NCI-H2029 treated with DMSO at 0.1 percent for 48 hours (cell line): ENCODE measurements at regions not wholly inside any gene's neighbourhood (a gene's known extent, or its start where the extent isn't known, plus 50 kb on each side); places are given as distances from the start of the nearest gene placed in this dataset.
"Not testable (repeated sequence)": the region's sequence is repeated elsewhere in the genome, so short reads cannot be mapped to it uniquely, and the experiment has no call there.

Source experiments
- DNase-seq: peaks from one replicate; lab custom pipeline; 2025; lab: John Stamatoyannopoulos, UW

DNA sequence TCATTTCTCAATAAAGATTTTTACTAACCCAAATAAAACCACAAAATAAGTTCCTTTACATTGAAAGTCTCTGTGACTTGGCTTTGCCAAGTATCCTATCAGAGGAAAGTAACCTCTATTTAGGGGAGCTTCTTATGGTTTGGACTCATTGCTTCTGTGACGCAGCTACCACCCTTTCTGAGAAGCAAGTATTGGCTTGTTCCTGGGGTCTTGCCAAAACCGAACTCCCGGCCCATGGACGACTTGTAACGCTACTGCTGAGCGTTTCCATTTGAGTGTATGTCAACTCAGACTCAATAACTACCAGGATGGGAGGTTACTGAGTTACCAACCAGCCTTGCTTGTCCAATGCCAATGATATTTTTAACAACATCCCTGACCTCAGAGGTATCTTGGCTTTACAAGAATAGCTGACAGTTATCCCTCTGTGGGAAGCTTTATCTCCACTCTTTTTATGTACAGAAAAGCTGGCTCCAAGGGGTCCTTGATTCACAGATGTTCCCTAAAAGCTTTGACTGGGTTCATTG lies 911.9 kb downstream of the TTLL7 start:
- no peak for DNase-seq

DNA sequence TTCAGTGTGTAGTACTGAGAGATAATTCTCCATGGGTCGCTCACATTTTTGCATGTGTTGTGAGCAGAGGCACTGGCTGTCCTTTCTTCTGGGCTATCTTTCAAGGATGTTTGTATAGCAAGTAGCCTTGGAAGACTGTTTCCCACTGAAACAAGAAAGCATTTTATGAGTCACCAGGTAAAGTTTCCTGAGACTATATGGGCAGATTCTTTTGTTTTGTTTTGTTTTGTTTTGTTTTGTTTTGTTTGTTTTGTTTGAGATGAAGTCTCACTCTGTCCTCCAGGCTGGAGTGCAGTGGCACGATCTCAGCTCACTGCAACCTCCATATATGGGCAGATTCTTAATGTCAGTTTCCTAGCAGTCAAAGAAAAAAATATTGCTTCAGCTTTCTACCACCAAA lies 912.6 kb downstream of the TTLL7 start:
- DNase-seq = no peak

DNA sequence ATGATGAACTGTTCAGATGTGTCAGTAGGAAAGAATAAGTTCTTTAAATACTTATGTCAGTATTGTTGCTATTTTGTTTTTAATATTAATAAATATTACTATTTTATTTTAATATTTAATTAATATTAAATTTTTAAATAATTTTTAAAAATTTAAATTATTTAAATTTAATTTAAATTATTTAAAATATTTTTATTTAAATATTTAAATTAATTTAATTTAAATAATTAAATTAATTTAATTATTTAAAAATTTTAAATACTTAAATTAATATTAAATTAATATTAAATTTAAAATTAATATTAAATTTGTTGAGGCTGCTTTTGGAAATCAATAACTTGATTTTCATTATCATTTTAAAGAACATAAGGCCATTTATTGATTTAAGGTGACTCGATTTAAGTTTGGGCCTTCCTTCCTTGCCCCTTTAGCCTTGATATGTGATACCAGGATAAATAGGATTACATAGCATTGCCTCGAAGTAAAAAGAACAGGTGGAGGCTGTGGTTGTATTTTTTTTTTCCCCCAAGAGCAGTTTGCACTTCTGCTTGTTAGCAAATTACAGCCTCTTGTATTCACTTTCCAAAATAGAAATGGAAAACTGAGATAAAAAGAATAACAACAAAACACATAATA lies 915.2 kb downstream of the TTLL7 start:
- DNase-seq = no peak

DNA sequence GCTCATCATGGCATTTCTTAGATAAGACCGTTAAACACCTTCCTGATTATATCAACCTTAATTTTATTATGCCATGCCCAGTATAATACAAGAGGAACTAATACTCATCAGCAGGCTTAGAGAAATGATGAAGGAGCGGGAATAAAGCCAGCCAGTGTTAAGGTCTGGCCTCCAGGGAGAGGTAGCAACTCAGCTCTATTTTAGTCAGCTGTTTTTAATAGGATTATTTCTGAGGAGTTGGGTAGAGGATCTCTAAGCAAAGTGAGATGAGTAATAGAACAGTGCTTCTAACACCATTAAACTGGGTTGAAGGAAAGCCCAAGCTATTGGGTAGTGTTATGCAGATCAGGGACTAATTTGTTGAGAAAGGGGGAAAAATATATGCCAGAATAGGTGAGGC lies 921.5 kb downstream of the TTLL7 start:
- DNase-seq = no peak

DNA sequence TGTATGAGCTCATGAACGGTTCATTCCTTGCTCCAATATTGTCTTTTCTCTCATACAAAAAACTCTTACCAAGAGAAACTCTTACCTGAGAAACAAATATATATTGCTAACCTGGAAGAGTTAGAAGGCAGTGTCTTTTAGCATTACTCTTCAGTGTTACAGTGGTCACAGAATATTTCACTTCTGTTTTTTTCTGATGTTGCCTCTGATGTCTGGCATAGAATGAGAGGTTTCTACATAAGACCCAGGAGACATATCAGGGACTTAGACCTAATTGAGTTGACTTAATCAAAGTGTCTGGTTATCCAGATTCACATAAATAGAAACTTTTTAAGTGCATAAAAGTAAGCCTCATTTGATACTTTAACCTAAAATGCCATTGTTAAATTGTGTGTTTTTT lies 923.8 kb downstream of the TTLL7 start:
- no peak for DNase-seq

DNA sequence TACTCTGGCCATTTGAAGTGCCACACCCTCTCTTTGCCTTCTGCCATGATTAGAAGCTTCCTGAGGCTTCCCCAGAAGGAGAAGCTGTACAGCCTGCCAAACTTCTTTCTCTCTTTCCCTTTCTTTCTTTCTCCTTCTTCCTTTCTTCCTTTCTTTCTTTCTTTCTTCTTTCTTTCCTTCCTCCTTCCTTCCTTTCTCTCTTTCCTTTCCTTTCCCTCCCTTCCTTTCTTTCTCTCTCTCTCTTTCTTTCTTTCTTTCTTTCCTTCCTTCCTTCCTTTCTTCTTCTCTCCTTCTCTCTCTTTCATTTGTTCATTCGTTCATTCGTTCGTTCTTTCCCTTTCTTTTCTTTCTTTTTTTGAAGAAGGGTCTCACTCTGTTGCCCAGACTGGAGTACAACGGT lies 931.0 kb downstream of the TTLL7 start:
- DNase-seq = no peak

DNA sequence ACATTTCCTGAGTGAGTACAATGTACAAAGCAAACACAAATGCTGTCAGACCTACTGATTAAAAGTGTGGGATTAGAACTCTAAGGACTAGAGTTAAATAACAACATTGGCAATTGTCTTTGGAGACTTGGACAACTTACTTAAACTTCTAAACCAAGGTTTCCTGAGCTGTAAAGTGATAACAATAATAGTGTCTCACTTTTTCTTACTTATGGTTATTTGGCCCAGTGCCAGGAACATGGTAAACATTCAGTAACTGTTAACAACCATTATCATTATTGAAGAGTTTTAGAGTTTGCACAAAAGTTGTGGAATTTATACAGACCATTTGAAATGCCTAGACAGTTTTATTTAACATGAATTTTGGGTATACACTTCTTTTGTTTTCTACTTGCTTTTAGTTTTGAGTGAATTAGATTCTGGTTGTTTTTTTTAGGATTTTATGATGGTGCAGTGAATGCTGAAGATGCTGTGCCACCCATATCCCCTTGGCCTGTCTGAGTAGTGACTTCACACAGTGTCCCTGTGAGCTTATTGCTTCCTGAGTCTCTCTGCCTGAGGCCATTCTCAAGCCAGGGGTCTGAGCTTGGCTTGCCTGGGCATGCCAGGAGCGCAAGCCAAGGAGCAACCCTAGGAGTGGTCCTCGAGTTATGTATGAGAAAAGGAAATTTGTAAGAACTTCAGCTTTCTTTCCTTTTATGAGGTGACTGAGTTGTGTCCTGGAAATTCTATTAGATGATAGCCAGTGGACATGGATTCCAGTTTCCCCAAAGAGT lies 932.8 kb downstream of the TTLL7 start:
- no peak for DNase-seq

DNA sequence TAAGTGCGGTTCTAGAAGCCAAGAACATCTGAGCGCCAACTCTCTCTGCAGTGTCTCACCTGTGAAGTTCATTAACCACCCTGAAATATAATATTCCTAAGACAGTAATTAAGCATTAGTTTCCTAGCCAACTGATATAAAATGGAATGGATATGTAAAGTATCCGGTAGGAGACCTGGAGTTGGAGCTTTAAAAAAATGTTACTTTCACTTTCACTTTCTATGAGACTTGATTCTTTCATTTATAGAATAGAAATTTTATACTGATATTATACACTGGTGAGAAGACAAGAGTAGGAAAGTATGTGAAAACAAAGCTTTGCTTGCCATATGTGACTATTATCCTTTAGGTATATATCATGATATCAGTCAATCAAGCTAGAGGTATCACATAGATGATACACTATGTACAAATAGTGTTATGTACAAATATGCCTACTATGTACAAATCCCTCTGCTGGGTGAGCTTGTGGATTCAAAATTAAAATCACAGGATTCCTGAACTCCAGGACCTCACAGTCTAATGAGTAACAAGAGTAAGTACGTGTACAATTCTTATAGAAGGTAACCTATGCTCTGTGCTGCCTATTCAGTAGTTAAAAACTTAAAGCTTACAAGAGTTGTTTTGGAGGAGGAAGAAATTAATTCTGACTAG lies 934.2 kb downstream of the TTLL7 start:
- peak; percentile 27 for DNase-seq

DNA sequence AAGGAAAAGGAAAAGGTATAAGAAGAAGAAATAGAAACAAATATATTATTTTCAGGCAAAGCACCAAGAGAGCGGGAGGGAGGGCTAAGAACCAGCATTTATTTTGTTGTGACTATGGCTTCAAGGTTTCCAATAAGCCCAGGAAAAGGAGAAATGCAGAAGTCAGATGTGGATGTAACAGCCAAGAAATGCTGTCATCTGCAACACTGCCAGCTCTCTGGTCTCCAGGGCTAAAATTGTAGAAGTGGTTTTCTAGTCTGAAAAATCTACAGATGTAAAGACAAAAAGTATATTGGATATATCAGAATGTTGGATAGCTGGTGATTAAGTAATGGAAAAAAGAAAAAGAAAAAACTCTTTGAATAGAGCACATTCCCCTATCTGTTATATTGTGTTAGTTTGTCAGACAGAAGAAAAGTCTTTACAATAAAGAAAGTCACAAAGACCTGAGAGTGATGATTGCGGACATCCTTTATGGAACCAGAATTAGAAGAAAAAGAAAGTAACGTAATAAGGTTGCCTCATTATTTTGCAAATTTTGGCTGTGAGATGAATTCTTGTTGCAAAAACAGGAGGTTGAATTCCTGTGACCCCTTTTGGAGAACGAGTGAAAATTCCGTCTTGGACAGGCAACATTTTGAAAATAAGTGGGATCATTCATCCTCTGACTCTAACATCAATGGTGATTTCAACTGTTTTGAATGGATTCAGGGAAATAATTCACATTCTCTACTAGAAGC lies 938.1 kb downstream of the TTLL7 start:
- DNase-seq = no peak

DNA sequence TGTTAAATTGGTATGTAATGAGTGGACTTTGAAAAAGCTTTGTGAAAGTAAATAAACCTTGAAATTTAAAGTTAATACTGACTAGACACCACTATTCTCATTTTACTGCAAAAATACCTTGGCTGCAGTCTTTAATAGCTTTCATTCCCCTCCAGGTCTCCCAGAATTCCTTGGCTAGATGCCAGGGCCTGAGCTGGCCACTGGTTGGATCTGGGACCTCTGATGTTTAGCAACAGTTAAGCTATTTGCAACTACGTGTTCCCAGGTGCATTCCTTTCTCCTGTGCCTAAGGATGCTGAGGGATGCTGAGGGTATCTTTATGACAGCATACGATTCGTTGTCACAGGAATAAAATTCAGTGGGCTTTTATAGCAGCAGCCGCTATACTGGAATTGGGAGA lies 938.7 kb downstream of the TTLL7 start:
- DNase-seq = no peak

DNA sequence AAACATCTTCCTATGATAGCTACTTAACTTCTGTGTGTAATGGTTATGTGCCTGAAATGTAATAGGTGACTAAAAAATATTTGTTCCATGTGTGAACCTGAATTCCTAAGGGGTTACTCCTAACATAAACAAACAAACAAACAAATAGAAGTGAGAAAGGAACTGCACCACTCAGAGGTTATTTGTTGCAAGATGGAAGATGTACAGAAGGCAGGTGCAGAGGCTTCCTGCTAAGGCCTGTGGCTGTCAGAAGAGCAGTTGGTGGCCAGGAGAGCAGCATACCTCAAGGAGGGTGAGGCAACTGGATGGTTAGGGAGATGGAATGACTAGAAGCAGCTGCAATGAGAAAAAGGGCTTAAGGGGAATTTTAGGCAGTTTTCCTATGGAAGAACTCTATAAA lies 940.6 kb downstream of the TTLL7 start:
- DNase-seq = no peak

DNA sequence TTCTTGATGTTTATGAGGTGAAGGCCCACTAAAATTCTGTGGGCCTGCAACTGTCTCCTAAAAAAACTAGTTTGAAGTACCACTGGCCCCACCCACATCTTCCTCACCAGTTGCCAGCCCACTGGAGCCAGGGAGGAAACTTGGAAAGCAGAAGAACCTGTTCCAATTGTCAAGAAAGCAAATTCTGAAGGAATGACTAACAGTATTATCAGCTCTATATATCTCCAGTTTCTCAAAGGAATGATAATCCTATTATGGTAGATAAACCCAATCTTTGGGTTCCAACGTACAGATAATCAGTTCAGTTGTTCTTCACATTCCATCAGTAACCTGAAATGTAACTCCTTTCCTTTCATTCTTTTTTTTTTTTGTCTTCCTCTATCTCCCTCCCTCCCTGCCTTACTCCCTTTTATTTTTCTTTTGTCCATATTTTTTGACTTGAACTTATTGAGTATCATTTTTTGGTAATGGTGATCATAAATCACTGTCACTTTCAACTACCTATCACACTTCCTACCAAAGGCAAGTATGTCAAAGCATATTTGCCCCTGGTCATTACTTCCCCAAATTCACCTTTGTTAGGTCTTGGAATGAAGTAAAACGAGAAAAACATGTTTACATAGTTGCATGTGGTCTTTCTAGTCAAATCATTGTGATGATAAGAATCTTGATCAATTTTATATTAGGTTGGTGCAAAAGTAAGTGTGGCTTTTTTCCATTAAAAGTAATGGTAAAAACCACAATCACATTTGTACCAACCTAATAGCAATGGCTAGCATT lies 943.4 kb downstream of the TTLL7 start:
- DNase-seq = no peak

DNA sequence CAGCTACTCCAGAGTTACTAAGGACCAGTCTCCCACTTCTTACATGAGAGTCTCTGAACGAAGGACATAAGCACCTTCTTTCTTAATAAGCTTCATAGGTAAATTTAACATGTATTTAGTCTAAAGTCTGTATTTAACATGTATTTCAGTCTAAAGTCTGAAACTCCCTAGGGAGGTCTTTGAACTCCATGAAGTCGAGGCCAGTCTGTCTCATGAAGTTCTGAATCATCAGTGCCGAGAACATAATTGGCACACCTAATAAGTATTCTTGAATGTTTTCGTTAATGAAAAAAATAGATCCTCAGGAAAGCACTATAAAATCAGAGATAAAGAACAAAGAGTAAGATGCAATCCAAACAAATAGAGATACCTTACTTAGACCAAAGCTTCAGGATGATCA lies 945.5 kb downstream of the TTLL7 start:
- DNase-seq = no peak

DNA sequence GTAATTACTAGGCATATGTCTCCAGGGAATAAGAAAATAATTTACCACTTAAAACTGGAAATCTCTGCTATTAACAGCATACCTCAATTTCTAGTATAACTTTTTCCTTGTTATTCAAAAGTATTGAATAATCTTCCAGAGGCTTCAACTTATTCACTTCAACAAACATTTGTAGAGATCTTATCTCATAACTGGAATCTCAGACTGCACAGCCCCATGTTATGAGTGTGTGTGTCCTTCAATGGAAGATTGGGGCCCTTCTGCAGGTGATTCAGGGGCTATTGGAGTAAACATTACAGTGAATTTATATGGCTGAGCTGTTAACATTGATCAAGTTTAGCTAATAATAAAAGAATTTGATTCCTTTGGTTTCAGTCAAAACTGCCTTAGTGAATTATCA lies 946.1 kb downstream of the TTLL7 start:
- no peak for DNase-seq

DNA sequence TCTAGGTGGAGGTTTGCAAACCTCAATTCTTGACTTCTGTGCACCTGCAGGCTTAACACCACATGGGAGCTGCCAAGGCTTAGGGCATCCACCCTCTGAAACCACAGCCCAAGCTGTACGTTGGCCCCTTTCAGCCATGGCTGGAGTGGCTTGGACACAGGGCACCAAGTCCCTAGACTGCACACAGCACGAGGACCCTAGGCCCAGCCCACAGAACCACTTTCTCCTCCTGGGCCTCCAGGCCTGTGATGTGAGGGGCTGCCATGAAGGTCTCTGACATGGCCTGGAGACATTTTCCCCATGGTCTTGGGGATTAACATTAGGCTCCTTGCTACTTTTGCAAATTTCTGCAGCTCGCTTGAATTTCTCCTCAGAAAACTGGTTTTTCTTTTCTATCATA lies 947.9 kb downstream of the TTLL7 start:
- not testable (repeated sequence) for DNase-seq

DNA sequence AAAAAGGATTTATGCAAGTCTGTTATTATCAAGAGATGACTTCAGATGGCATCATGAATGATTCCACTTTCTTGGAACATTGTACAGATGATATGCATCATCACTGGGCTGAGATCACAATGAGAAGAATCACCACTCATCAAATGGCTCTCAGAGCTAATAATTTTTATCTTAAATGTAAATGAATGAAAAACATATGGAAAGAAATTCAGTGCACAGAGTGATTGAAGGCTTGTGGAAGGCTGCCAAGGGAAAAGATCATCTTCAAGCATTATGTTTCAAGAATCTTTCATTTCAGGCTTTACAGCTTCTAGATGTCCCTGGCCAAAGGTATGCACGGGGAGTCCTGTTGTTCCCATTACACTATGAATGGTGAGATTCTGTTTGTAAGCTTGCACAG lies 955.7 kb downstream of the TTLL7 start:
- DNase-seq = no peak

DNA sequence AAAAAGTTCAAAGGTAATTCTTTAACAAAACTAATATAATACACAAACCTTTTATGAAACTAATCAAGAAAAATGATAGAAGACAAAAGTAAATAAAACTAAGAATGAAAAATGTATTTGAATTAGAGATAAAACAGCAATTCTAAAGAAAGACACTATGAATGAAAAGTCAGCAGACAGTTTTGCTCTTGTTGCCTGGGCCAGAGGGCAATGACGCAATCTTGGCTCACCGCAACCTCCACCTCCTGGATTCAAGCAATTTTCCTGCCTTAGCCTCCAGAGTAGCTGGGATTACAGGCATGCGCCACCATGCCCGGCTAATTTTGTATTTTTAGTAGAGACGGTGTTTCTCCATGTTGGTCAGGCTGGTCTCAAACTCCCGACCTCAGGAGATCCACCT lies 959.8 kb downstream of the TTLL7 start:
- not testable (repeated sequence) for DNase-seq

DNA sequence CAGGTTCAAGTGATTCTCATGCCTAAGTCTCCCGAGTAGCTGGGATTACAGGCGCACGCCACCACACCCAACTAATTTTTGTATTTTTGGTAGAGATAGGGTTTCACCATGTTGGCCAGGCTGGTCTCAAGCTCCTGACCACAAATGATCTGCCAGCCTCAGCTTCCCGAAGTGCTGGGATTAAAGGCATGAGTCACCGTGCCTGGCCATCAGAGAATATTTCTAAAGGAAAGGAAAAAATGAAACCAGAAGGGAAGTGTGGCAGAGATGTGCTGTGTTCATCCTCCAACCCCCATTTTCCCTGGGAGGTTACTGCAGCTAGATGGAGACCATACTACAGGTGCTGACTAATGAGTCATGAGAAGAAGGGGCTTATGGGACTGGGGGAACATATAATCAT lies 964.1 kb downstream of the TTLL7 start:
- DNase-seq = no peak

DNA sequence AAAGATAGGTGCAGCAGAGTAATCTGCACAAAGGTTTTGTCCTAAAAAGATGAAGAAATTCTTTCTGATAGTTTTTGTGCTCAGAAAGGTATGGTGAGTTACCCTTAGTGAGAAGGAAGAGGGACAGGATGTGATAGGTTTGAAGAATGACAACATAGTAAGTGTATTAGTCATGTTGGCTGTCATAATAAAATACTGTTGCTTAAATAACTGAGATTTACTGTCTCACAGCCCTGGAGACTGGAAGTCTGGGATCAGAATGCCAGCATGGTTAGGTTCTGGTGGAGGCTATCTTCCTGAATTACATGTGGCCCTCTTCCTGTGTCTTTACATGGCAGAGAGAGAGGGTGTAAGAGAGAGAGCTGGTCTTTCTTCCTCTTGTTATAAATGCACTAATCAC lies 965.2 kb downstream of the TTLL7 start:
- DNase-seq = no peak

DNA sequence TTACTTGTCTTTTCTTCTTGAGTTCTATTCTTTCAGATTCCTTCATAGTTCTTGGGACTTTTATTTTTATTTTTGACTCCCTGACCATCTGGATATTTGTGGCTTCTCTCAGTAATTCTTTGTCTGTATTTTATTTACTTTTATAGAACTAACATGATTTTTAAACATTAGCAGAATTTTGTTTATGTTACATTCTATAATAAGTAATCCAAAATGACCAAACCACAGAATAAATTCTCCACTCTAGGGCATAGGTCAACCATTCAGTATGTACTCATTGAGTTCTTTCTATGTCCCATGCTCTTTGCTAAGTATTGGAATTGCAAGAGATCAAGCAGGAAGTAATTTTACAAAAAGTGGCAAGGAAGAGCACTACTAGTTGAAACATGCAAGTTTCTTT lies 969.0 kb downstream of the TTLL7 start:
- no peak for DNase-seq

DNA sequence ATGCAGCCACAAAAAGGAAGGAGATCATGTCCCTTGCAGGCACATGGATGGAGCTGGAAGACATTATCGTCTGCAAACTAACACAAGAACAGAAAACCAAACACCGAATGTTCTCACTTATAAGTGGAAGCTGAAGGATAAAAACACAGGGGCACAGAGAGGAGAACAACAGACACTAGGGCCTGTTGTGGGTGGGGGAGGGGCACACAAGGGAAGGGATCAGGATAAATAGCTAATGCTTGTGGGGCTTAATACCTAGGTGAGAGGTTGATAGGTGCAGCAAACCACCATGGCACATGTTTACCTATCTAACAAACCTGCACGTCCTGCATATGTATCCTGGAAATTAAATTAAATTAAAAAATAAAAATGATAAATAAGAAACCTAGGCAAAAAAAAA lies 969.9 kb downstream of the TTLL7 start:
- DNase-seq = no peak

DNA sequence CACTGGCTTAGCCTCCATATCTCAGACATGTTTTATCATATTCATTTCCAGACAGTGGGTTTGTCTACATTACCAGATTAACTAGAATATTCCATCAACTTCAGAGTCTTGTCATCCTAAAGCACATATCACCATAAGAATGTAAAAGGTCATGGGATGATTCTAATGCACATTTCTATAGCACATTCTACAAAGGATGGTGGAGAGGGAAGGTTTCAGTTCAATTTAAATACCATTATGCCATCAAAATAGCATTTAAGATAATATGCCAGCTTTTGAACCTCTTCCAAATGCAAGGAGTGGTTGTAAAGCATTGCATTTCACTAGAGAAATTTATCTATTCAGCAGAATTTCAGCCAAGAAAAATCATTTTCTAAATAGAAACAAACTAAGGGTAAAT lies 970.5 kb downstream of the TTLL7 start:
- no peak for DNase-seq
